DMS153 treated with DMSO at 0.1 percent for 48 hours (cell line): ENCODE measurements at regions not wholly inside any gene's neighbourhood (a gene's known extent, or its start where the extent isn't known, plus 50 kb on each side); places are given as distances from the start of the nearest gene placed in this dataset.
"Not testable (repeated sequence)": the region's sequence is repeated elsewhere in the genome, so short reads cannot be mapped to it uniquely, and the experiment has no call there.

ENCODE experiments used
- DNase-seq: peaks from one replicate; lab custom pipeline; 2025; ENCODE audit not compliant: unreplicated experiment; lab: John Stamatoyannopoulos, UW

GRCh38 chr1:60564916-60565750, 491.6 kb upstream of the C1orf87 start:
- no peak for DNase-seq

- no peak for DNase-seq
These were observed 490.4 kb upstream of the C1orf87 start for GRCh38 chr1:60563777-60564535.

- DNase-seq: no peak
These were observed 489.2 kb upstream of the C1orf87 start for GRCh38 chr1:60562740-60563139.

GRCh38 chr1:60560701-60561100, 487.1 kb upstream of the C1orf87 start:
- DNase-seq: no peak

GRCh38 chr1:60558236-60558635, 484.7 kb upstream of the C1orf87 start:
- no peak for DNase-seq

- DNase-seq: no peak
These were observed 480.2 kb upstream of the C1orf87 start for GRCh38 chr1:60553730-60554129.

GRCh38 chr1:60547821-60548220, 474.3 kb upstream of the C1orf87 start:
- peak; percentile 3 for DNase-seq

GRCh38 chr1:60541831-60542532, 468.4 kb upstream of the C1orf87 start:
- DNase-seq: no peak

- DNase-seq: no peak
These were observed 466.6 kb upstream of the C1orf87 start for GRCh38 chr1:60540141-60540540.

GRCh38 chr1:60535713-60536112, 462.1 kb upstream of the C1orf87 start:
- no peak for DNase-seq

GRCh38 chr1:60527567-60527966, 454.0 kb upstream of the C1orf87 start:
- no peak for DNase-seq

- no peak for DNase-seq
These were observed 443.4 kb upstream of the C1orf87 start for GRCh38 chr1:60516996-60517395.

GRCh38 chr1:60510162-60510561, 436.6 kb upstream of the C1orf87 start:
- no peak for DNase-seq

GRCh38 chr1:60504206-60504840, 430.8 kb upstream of the C1orf87 start:
- DNase-seq: no peak

- DNase-seq: no peak
These were observed 429.8 kb upstream of the C1orf87 start for GRCh38 chr1:60503266-60503925.

GRCh38 chr1:60502506-60502905, 428.9 kb upstream of the C1orf87 start:
- DNase-seq: no peak

- DNase-seq: not testable (repeated sequence)
These were observed 416.4 kb upstream of the C1orf87 start for GRCh38 chr1:60489916-60490480.

- DNase-seq: no peak
These were observed 415.3 kb upstream of the C1orf87 start for GRCh38 chr1:60488847-60489246.

- no peak for DNase-seq
These were observed 414.2 kb upstream of the C1orf87 start for GRCh38 chr1:60487565-60488345.

GRCh38 chr1:60483509-60483908, 409.9 kb upstream of the C1orf87 start:
- DNase-seq: no peak
